HEK293 (cell line): ENCODE measurements at regions not wholly inside any gene's neighbourhood (a gene's known extent, or its start where the extent isn't known, plus 50 kb on each side); places are given as distances from the start of the nearest gene placed in this dataset.

Experiments
- CTCF ChIA-PET: fragments of 350-600 bp; formaldehyde crosslinking; extraction: SDS; loops from one replicate; lab custom pipeline; 2021; ENCODE audit warnings: antibody characterized with exemption; lab: Yijun Ruan, JAX
- POLR2A ChIA-PET: fragments of 300-600 bp; formaldehyde crosslinking; extraction: SDS; loops from one replicate; lab custom pipeline; 2020; ENCODE audit warnings: antibody characterized with exemption, inconsistent platforms; lab: Yijun Ruan, JAX
- H3K27ac ChIP-seq: fragments of 200-500 bp; sonication (Bioruptor generic); 2 replicates; pipeline ENCODE4 v1.5.1; 2014; ENCODE audit warnings: low read depth, low read length, control low read depth, inconsistent platforms; ENCODE audit errors: extremely low read depth
- H3K36me3 ChIP-seq, 2 experiments: fragments of 200-500 bp in 1 of 2; sonication (Bioruptor generic) in 1 of 2; 1 replicate in 1 of 2; 2 replicates in 1 of 2; pipeline ENCODE4 v1.5.1; 2014 to 2017; ENCODE audit warnings: inconsistent platforms in 2 of 2, low read length in 2 of 2; ENCODE audit not compliant: control insufficient read depth in 2 of 2, insufficient read depth in 1 of 2
- H3K4me1 ChIP-seq: fragments of 200-500 bp; sonication (Bioruptor generic); 2 replicates; pipeline ENCODE4 v1.5.1; 2014; ENCODE audit warnings: mild to moderate bottlenecking, low read length, inconsistent platforms; ENCODE audit not compliant: control insufficient read depth, insufficient read depth
- H3K4me3 ChIP-seq: 2 replicates; pipeline ENCODE4 v1.5.1; 2011; ENCODE audit warnings: low read depth, mild to moderate bottlenecking, control low read depth, low read length, moderate library complexity
- H3K9me3 ChIP-seq: fragments of 200-500 bp; sonication (Bioruptor generic); 2 replicates; pipeline ENCODE4 v1.5.1; 2014; ENCODE audit warnings: low read depth, low read length, inconsistent platforms; ENCODE audit not compliant: control insufficient read depth, insufficient read depth
- SALL2 ChIP-seq: fragments of 450-650 bp; formaldehyde crosslinking; IDR thresholded peaks from 2 replicates; pipeline ENCODE4 v1.5.0; 2017; ENCODE audit warnings: missing biosample characterization, mild to moderate bottlenecking, missing genetic modification characterization, borderline replicate concordance
- SCRT1 ChIP-seq: fragments of 450-650 bp; formaldehyde crosslinking; IDR thresholded peaks from 2 replicates; pipeline ENCODE4 v1.5.1; 2016; ENCODE audit warnings: missing biosample characterization, missing genetic modification characterization, borderline replicate concordance
- SCRT2 ChIP-seq: fragments of 450-650 bp; formaldehyde crosslinking; IDR thresholded peaks from 2 replicates; pipeline ENCODE4 v1.5.1; 2016; ENCODE audit warnings: missing biosample characterization, missing genetic modification characterization
- SP2 ChIP-seq: fragments of 450-650 bp; formaldehyde crosslinking; IDR thresholded peaks from 2 replicates; pipeline ENCODE4 v1.5.1; 2016; ENCODE audit warnings: missing biosample characterization, missing genetic modification characterization
- TRIM28 ChIP-seq: IDR thresholded peaks from 2 replicates; pipeline ENCODE4 v1.6.1; 2011; ENCODE audit warnings: low read length, control low read depth, borderline replicate concordance
- WT1 ChIP-seq: fragments of 450-650 bp; formaldehyde crosslinking; IDR thresholded peaks from 2 replicates; pipeline ENCODE4 v1.5.1; 2016; ENCODE audit warnings: missing biosample characterization, missing genetic modification characterization
- ZBTB20 ChIP-seq: fragments of 450-650 bp; formaldehyde crosslinking; IDR thresholded peaks from 2 replicates; pipeline ENCODE4 v1.5.1; 2016; ENCODE audit warnings: missing biosample characterization, missing genetic modification characterization
- ZFP3 ChIP-seq: fragments of 450-650 bp; formaldehyde crosslinking; IDR thresholded peaks from 2 replicates; pipeline ENCODE4 v1.5.1; 2016; ENCODE audit warnings: low read depth, missing biosample characterization, missing genetic modification characterization
- ZIC2 ChIP-seq: fragments of 450-650 bp; formaldehyde crosslinking; IDR thresholded peaks from 2 replicates; pipeline ENCODE4 v1.5.1; 2016; ENCODE audit warnings: missing biosample characterization, missing genetic modification characterization
- ZNF16 ChIP-seq: fragments of 450-650 bp; formaldehyde crosslinking; IDR thresholded peaks from 2 replicates; pipeline ENCODE4 v1.5.1; 2016; ENCODE audit warnings: low read depth, missing biosample characterization, missing genetic modification characterization
- ZNF335 ChIP-seq: fragments of 450-650 bp; formaldehyde crosslinking; conservative IDR thresholded peaks from 2 replicates; pipeline ENCODE4 v1.5.1; 2016; ENCODE audit warnings: missing biosample characterization, missing genetic modification characterization
- ZNF366 ChIP-seq: fragments of 450-650 bp; formaldehyde crosslinking; conservative IDR thresholded peaks from 2 replicates; pipeline ENCODE4 v1.5.1; 2016; ENCODE audit warnings: missing biosample characterization, missing genetic modification characterization
- ZNF549 ChIP-seq: fragments of 450-650 bp; IDR thresholded peaks from 2 replicates; pipeline ENCODE4 v1.5.1; 2018; ENCODE audit warnings: missing biosample characterization, missing genetic modification characterization, mild to moderate bottlenecking, inconsistent platforms, moderate library complexity
- ZNF623 ChIP-seq: fragments of 450-650 bp; formaldehyde crosslinking; IDR thresholded peaks from 2 replicates; pipeline ENCODE4 v1.5.1; 2016; ENCODE audit warnings: missing biosample characterization, missing genetic modification characterization
- ZNF677 ChIP-seq: fragments of 450-650 bp; IDR thresholded peaks from 2 replicates; pipeline ENCODE4 v1.5.0; 2018; ENCODE audit warnings: missing biosample characterization, mild to moderate bottlenecking, missing genetic modification characterization, moderate library complexity
- ZNF76 ChIP-seq: fragments of 450-650 bp; formaldehyde crosslinking; IDR thresholded peaks from 2 replicates; pipeline ENCODE4; 2016; ENCODE audit warnings: low read depth, missing biosample characterization, missing genetic modification characterization, borderline replicate concordance
- ZXDB ChIP-seq: fragments of 450-650 bp; formaldehyde crosslinking; IDR thresholded peaks from 2 replicates; pipeline ENCODE4 v1.5.1; 2016; ENCODE audit warnings: missing biosample characterization, missing genetic modification characterization
- TF ChIP-seq, protein P1 (sequence below): fragments of 450-650 bp; formaldehyde crosslinking; IDR thresholded peaks from 2 replicates; pipeline ENCODE4 v1.5.1; 2016; ENCODE audit warnings: missing biosample characterization, missing genetic modification characterization
- TF ChIP-seq, protein P2 (sequence below): fragments of 450-650 bp; formaldehyde crosslinking; IDR thresholded peaks from 2 replicates; pipeline ENCODE4 v1.5.1; 2016; ENCODE audit warnings: missing biosample characterization, missing genetic modification characterization
- TF ChIP-seq, protein P3 (sequence below): fragments of 450-650 bp; formaldehyde crosslinking; IDR thresholded peaks from 2 replicates; pipeline ENCODE4 v1.5.1; 2016; ENCODE audit warnings: missing biosample characterization, missing genetic modification characterization
- TF ChIP-seq, protein P4 (sequence below): fragments of 450-650 bp; formaldehyde crosslinking; conservative IDR thresholded peaks from 2 replicates; pipeline ENCODE4 v1.5.1; 2016; ENCODE audit warnings: low read depth, missing biosample characterization, missing genetic modification characterization
- TF ChIP-seq, protein P5 (sequence below): fragments of 450-650 bp; IDR thresholded peaks from 2 replicates; pipeline ENCODE4 v1.5.1; 2018; ENCODE audit warnings: missing biosample characterization, mild to moderate bottlenecking, missing genetic modification characterization

DNA sequence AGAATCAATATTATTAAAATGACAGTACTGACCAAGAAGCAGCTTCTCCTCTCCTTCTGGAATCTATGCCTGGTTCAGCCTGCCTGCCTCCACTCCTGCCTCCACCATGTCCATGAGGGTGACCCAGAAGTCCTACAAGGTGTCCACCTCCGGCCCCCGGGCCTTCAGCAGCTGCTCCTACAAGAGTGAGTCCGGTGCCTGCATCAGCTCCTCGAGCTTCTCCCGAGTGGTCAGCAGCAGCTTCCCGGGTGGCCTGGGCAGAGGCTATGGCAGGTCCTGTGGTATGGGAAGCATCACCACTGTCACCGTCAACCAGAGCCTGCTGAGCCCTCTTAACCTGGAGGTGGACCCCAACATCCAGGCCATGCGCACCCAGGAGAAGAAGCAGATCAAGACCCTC lies 822.4 kb upstream of the NEGR1 start:
- CTCF ChIA-PET, result no interaction called here
- no peak overlapping the region for H3K4me3 ChIP-seq
- TF ChIP-seq, protein P1, sequence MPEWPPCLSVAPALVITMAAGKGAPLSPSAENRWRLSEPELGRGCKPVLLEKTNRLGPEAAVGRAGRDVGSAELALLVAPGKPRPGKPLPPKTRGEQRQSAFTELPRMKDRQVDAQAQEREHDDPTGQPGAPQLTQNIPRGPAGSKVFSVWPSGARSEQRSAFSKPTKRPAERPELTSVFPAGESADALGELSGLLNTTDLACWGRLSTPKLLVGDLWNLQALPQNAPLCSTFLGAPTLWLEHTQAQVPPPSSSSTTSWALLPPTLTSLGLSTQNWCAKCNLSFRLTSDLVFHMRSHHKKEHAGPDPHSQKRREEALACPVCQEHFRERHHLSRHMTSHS, result no peak
- no peak for TF ChIP-seq SP2 (tag by site-specific recombination)
- TF ChIP-seq ZNF335 (tag by site-specific recombination), result no peak
- no peak for TF ChIP-seq WT1 (tag by site-specific recombination)
- no peak for TF ChIP-seq ZBTB20 (tag by site-specific recombination)
- no peak for TF ChIP-seq SCRT1
- no peak for TF ChIP-seq ZNF16 (tag by site-specific recombination)
- no peak overlapping the region for H3K27ac ChIP-seq
- no peaks in the 10 kb centered on the region for H3K9me3 ChIP-seq
- H3K36me3 ChIP-seq, result no peaks in the 10 kb centered on the region
- POLR2A ChIA-PET, result no interaction called here
- no peaks in the 10 kb centered on the region for H3K4me1 ChIP-seq

DNA sequence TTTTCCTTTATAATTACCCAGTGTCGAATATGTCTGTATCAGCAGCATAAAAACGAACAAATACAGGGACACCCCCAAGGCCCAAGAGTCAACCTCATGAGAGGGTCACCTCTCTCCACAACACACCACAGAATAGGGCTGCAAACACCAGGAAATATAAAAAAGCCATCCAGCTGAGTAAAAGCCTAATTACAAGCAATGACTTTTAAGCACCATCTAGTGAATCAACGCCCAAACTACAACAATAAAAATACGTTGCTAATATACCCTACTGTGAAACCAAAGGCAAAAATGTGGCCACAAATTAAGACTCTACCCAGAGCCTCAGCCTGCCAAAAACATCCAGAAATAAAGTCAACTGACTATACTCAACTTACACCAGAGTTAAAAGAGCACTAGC lies 817.9 kb upstream of the NEGR1 start:
- POLR2A ChIA-PET, result no interaction called here
- H3K4me3 ChIP-seq, result no peak overlapping the region
- no peaks in the 10 kb centered on the region for H3K4me1 ChIP-seq
- no peaks in the 10 kb centered on the region for H3K9me3 ChIP-seq
- CTCF ChIA-PET, result no interaction called here
- TF ChIP-seq ZNF549 (tag by site-specific recombination), result no peak
- no peak for TF ChIP-seq SCRT2 (tag by site-specific recombination)
- no peak for TF ChIP-seq TRIM28
- TF ChIP-seq, protein P2, sequence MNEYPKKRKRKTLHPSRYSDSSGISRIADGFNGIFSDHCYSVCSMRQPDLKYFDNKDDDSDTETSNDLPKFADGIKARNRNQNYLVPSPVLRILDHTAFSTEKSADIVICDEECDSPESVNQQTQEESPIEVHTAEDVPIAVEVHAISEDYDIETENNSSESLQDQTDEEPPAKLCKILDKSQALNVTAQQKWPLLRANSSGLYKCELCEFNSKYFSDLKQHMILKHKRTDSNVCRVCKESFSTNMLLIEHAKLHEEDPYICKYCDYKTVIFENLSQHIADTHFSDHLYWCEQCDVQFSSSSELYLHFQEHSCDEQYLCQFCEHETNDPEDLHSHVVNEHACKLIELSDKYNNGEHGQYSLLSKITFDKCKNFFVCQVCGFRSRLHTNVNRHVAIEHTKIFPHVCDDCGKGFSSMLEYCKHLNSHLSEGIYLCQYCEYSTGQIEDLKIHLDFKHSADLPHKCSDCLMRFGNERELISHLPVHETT, result no peak
- no peak for TF ChIP-seq ZIC2 (tag by site-specific recombination)
- no peaks in the 10 kb centered on the region for H3K36me3 ChIP-seq
- no peak overlapping the region for H3K27ac ChIP-seq

DNA sequence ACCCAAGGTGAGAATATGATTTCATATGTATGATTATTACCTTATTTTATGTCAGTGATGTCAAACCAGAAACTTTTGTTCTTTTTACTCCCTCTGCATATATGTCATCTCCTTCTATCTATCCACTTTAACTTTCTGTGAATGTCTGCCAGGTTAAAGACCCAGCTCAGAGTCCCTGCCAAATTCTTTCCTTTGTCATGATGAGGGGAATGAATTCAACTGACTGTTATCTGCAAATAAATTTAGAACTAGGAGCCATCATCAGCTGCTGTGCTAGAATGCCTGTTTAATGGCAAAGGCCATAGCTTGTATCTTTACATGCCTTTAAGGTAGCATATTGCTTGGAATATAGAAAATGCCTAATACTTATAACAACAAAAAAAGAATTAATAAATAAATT lies 815.6 kb upstream of the NEGR1 start:
- no peak for TF ChIP-seq ZXDB (tag by site-specific recombination)
- no peak for TF ChIP-seq ZNF366 (tag by site-specific recombination)
- TF ChIP-seq ZNF677 (tag by site-specific recombination), result no peak
- H3K9me3 ChIP-seq, result no peaks in the 10 kb centered on the region
- ChIA-PET POLR2A (no interaction called here), CTCF (no interaction called here)
- H3K4me1 ChIP-seq, result no peaks in the 10 kb centered on the region
- H3K4me3 ChIP-seq, result no peak overlapping the region
- H3K27ac ChIP-seq, result no peak overlapping the region
- H3K36me3 ChIP-seq, result no peaks in the 10 kb centered on the region

DNA sequence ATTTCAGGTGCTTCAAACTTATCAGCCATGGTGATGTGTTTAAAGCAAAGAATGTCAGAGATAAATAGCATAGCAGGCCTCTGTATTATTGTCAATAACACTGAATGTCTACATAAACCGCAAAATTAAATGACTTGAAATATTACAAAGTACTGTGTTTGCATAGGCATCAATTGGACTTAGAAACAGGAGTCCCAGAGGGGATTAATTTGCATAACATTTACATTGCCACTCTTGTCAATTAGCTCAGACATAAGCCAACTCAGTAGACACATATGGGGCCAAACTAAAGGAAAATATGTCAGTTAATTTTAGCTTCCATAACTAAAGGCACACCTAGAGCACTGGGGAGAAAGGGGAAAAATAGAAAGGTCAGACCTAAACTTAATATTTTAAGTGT lies 814.5 kb upstream of the NEGR1 start:
- CTCF ChIA-PET, result no interaction called here
- Histone ChIP-seq H3K4me3 (no peak overlapping the region), H3K4me1 (no peaks in the 10 kb centered on the region), H3K27ac (no peak overlapping the region), H3K9me3 (no peaks in the 10 kb centered on the region), H3K36me3 (no peaks in the 10 kb centered on the region)
- POLR2A ChIA-PET, result no interaction called here
- TF ChIP-seq ZNF623 (tag by site-specific recombination) (no peak), SALL2 (tag by site-specific recombination) (no peak), ZNF76 (tag by site-specific recombination) (no peak), ZFP3 (tag by site-specific recombination) (no peak)
- TF ChIP-seq, protein P3, sequence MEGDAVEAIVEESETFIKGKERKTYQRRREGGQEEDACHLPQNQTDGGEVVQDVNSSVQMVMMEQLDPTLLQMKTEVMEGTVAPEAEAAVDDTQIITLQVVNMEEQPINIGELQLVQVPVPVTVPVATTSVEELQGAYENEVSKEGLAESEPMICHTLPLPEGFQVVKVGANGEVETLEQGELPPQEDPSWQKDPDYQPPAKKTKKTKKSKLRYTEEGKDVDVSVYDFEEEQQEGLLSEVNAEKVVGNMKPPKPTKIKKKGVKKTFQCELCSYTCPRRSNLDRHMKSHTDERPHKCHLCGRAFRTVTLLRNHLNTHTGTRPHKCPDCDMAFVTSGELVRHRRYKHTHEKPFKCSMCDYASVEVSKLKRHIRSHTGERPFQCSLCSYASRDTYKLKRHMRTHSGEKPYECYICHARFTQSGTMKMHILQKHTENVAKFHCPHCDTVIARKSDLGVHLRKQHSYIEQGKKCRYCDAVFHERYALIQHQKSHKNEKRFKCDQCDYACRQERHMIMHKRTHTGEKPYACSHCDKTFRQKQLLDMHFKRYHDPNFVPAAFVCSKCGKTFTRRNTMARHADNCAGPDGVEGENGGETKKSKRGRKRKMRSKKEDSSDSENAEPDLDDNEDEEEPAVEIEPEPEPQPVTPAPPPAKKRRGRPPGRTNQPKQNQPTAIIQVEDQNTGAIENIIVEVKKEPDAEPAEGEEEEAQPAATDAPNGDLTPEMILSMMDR (tag by site-specific recombination), result no peak
- TF ChIP-seq, protein P4, sequence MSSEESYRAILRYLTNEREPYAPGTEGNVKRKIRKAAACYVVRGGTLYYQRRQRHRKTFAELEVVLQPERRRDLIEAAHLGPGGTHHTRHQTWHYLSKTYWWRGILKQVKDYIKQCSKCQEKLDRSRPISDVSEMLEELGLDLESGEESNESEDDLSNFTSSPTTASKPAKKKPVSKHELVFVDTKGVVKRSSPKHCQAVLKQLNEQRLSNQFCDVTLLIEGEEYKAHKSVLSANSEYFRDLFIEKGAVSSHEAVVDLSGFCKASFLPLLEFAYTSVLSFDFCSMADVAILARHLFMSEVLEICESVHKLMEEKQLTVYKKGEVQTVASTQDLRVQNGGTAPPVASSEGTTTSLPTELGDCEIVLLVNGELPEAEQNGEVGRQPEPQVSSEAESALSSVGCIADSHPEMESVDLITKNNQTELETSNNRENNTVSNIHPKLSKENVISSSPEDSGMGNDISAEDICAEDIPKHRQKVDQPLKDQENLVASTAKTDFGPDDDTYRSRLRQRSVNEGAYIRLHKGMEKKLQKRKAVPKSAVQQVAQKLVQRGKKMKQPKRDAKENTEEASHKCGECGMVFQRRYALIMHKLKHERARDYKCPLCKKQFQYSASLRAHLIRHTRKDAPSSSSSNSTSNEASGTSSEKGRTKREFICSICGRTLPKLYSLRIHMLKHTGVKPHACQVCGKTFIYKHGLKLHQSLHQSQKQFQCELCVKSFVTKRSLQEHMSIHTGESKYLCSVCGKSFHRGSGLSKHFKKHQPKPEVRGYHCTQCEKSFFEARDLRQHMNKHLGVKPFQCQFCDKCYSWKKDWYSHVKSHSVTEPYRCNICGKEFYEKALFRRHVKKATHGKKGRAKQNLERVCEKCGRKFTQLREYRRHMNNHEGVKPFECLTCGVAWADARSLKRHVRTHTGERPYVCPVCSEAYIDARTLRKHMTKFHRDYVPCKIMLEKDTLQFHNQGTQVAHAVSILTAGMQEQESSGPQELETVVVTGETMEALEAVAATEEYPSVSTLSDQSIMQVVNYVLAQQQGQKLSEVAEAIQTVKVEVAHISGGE, result no peak
- TF ChIP-seq, protein P5, sequence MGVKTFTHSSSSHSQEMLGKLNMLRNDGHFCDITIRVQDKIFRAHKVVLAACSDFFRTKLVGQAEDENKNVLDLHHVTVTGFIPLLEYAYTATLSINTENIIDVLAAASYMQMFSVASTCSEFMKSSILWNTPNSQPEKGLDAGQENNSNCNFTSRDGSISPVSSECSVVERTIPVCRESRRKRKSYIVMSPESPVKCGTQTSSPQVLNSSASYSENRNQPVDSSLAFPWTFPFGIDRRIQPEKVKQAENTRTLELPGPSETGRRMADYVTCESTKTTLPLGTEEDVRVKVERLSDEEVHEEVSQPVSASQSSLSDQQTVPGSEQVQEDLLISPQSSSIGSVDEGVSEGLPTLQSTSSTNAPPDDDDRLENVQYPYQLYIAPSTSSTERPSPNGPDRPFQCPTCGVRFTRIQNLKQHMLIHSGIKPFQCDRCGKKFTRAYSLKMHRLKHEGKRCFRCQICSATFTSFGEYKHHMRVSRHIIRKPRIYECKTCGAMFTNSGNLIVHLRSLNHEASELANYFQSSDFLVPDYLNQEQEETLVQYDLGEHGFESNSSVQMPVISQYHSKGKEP (tag by site-specific recombination), result no peak
